Keratinocyte (primary cell): ENCODE measurements at regions not wholly inside any gene's neighbourhood (a gene's known extent, or its start where the extent isn't known, plus 50 kb on each side); places are given as distances from the start of the nearest gene placed in this dataset.

Experiments
- DNase-seq: peaks from one replicate; pipeline ENCODE4 v3.0.0-alpha.2; 2011; ENCODE audit warnings: low read depth, missing footprints, low spot score
- FAIRE-seq: peaks from 2 replicates; lab custom pipeline; 2011; peaks lifted over from hg19 to GRCh38; lab: Jason Lieb, UNC
- H2AFZ ChIP-seq: 2 replicates; pipeline ENCODE4 v1.6.0; 2012; ENCODE audit warnings: low read length, control low read depth, inconsistent platforms; ENCODE audit not compliant: control insufficient read depth
- H3K27ac ChIP-seq: 2 replicates; pipeline ENCODE4 v1.5.1; 2011; ENCODE audit warnings: low read length; ENCODE audit not compliant: control insufficient read depth, insufficient read depth
- H3K27me3 ChIP-seq: 3 replicates; pipeline ENCODE4 v1.6.0; 2011; ENCODE audit warnings: low read length; ENCODE audit not compliant: control insufficient read depth, insufficient read depth; ENCODE audit errors: extremely low read depth
- H3K36me3 ChIP-seq, 2 experiments: 2 replicates in 1 of 2; 3 replicates in 1 of 2; pipeline ENCODE4 v1.5.1; 2011; ENCODE audit warnings: low read length in 2 of 2, mild to moderate bottlenecking in 1 of 2; ENCODE audit not compliant: control insufficient read depth in 2 of 2, insufficient read depth in 2 of 2; ENCODE audit errors: extremely low read depth in 1 of 2
- H3K4me1 ChIP-seq: 3 replicates; pipeline ENCODE4 v1.5.1; 2011; ENCODE audit warnings: low read length; ENCODE audit not compliant: control insufficient read depth, insufficient read depth; ENCODE audit errors: extremely low read depth
- H3K4me2 ChIP-seq: 3 replicates; pipeline ENCODE4 v1.6.0; 2011; ENCODE audit warnings: low read depth, low read length; ENCODE audit not compliant: control insufficient read depth, insufficient read depth; ENCODE audit errors: extremely low read depth
- H3K4me3 ChIP-seq, 3 experiments: fragments of 200-600 bp in 1 of 3; sonication (generic) in 1 of 3; 2 replicates in 2 of 3; 3 replicates in 1 of 3; pipeline ENCODE4 v1.5.1; 2011 to 2016; ENCODE audit warnings: low read length in 3 of 3, mild to moderate bottlenecking in 3 of 3, control low read depth in 2 of 3, inconsistent platforms in 1 of 3, low read depth in 1 of 3, mixed read lengths in 1 of 3, mixed run types in 1 of 3, moderate library complexity in 1 of 3; ENCODE audit not compliant: control insufficient read depth in 2 of 3, insufficient read depth in 2 of 3; ENCODE audit errors: extremely low read depth in 1 of 3
- H3K79me2 ChIP-seq: 2 replicates; pipeline ENCODE4 v1.6.0; 2012; ENCODE audit warnings: low read length; ENCODE audit not compliant: control insufficient read depth, insufficient read depth
- H3K9ac ChIP-seq: 3 replicates; pipeline ENCODE4 v1.6.0; 2011; ENCODE audit warnings: low read length; ENCODE audit not compliant: control insufficient read depth, insufficient read depth; ENCODE audit errors: extremely low read depth
- H3K9me1 ChIP-seq: 3 replicates; pipeline ENCODE4 v1.6.0; 2011; ENCODE audit warnings: low read length; ENCODE audit not compliant: control insufficient read depth, insufficient read depth; ENCODE audit errors: extremely low read depth
- H3K9me3 ChIP-seq: 2 replicates; pipeline ENCODE4 v1.5.1; 2012; ENCODE audit warnings: low read depth, low read length; ENCODE audit not compliant: control insufficient read depth
- H4K20me1 ChIP-seq: 3 replicates; pipeline ENCODE4 v1.6.0; 2011; ENCODE audit warnings: low read length; ENCODE audit not compliant: control insufficient read depth, insufficient read depth; ENCODE audit errors: extremely low read depth
- EZH2 ChIP-seq: IDR thresholded peaks from one replicate; pipeline ENCODE4 v1.6.1; 2012; ENCODE audit warnings: inconsistent platforms, mild to moderate bottlenecking, low read length, moderate library complexity
- dilution Hi-C: fragments of 300-500 bp; cut with MboI; formaldehyde crosslinking; loops from one replicate; pipeline ENCODE4 v1.7.0; 2020; ENCODE audit warnings: low sequenced_read_pairs; ENCODE audit not compliant: extremely low pct_ligation_motif_present
- TF ChIP-seq, protein P1 (sequence below), 3 experiments: IDR thresholded peaks in 1 of 3; conservative IDR thresholded peaks in 1 of 3; optimal IDR thresholded peaks in 1 of 3; 2 replicates in 2 of 3; 3 replicates in 1 of 3; pipeline versions ENCODE3 to v1.5.1; 2011; ENCODE audit warnings: low read length in 3 of 3, mild to moderate bottlenecking in 3 of 3, moderate library complexity in 2 of 3, control low read depth in 1 of 3, inconsistent platforms in 1 of 3; ENCODE audit not compliant: insufficient read depth in 2 of 3; ENCODE audit errors: extremely low read depth in 1 of 3

DNA sequence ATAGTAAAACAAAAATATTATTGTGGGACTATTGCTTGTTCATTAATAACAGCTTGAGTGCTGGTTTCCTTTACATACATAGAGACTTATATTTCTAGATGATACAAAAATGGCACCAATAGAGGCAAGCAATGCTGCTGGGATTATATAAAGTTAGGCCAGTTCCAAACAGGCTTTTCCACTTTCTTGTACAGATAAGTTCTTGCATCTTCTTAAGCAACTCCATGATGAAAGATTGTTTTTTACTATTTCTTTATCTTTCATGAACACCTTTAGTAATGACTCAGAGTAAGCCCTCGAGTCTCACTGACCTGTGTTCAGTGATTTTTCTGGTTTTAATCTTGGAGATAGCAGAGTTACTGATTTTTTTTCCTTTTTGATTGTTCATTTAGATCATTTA is 324.4 kb downstream of the PRR16 start:
- DNase-seq: no peak
- dilution Hi-C loops: no loop called here
- H3K4me1 ChIP-seq: no peaks in the 10 kb centered on the region
- no peak for FAIRE-seq
- H4K20me1 ChIP-seq: no peaks in the 10 kb centered on the region
- no peak overlapping the region for H2AFZ ChIP-seq
- H3K36me3 ChIP-seq: no peaks in the 10 kb centered on the region
- H3K79me2 ChIP-seq: no peaks in the 10 kb centered on the region
- no peaks in the 10 kb centered on the region for H3K27me3 ChIP-seq
- no peaks in the 10 kb centered on the region for H3K9me3 ChIP-seq
- H3K4me3 ChIP-seq: no peak overlapping the region
- no peak overlapping the region for H3K9ac ChIP-seq
- TF ChIP-seq, protein P1, sequence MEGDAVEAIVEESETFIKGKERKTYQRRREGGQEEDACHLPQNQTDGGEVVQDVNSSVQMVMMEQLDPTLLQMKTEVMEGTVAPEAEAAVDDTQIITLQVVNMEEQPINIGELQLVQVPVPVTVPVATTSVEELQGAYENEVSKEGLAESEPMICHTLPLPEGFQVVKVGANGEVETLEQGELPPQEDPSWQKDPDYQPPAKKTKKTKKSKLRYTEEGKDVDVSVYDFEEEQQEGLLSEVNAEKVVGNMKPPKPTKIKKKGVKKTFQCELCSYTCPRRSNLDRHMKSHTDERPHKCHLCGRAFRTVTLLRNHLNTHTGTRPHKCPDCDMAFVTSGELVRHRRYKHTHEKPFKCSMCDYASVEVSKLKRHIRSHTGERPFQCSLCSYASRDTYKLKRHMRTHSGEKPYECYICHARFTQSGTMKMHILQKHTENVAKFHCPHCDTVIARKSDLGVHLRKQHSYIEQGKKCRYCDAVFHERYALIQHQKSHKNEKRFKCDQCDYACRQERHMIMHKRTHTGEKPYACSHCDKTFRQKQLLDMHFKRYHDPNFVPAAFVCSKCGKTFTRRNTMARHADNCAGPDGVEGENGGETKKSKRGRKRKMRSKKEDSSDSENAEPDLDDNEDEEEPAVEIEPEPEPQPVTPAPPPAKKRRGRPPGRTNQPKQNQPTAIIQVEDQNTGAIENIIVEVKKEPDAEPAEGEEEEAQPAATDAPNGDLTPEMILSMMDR (optimal IDR thresholded peaks at IDR 0.05 in 1 of 3, IDR thresholded peaks at IDR 0.05 in 1 of 3, conservative IDR thresholded peaks at IDR 0.05 in 1 of 3; ENCODE audit: extremely low read depth in 1 of 3, insufficient read depth in 2 of 3, low read length in 3 of 3): no peak
- TF ChIP-seq EZH2: no peak
- H3K4me2 ChIP-seq: no peak overlapping the region
- H3K9me1 ChIP-seq: no peaks in the 10 kb centered on the region
- H3K27ac ChIP-seq: no peak overlapping the region

DNA sequence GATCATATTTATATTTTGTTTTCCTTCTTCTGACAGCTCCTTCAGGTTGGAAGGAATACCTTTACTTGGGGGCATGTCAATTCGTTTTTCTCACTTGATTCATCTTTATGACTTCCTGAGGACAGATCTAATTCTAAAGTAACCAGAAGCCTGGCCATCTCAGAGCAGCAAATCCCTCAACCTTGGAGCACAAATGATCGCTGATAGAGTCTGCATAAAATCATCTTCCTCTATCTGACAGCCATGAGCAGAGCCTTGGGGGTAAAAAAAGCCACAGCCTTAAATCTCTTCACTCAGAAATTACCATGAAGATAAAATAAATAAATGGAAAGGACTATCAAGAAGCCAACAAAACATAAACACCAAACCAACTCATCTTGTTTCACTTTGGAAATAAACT is 325.8 kb downstream of the PRR16 start:
- Histone ChIP-seq H3K36me3 (no peaks in the 10 kb centered on the region), H3K9me3 (no peaks in the 10 kb centered on the region), H3K9me1 (no peaks in the 10 kb centered on the region), H4K20me1 (no peaks in the 10 kb centered on the region), H3K9ac (no peak overlapping the region), H3K4me3 (no peak overlapping the region), H2AFZ (no peak overlapping the region), H3K4me1 (no peaks in the 10 kb centered on the region), H3K27me3 (no peaks in the 10 kb centered on the region), H3K27ac (no peak overlapping the region), H3K79me2 (no peaks in the 10 kb centered on the region), H3K4me2 (no peak overlapping the region)
- no peak for DNase-seq
- TF ChIP-seq, protein P1 (optimal IDR thresholded peaks at IDR 0.05 in 1 of 3, IDR thresholded peaks at IDR 0.05 in 1 of 3, conservative IDR thresholded peaks at IDR 0.05 in 1 of 3; ENCODE audit: extremely low read depth in 1 of 3, insufficient read depth in 2 of 3, low read length in 3 of 3): no peak
- TF ChIP-seq EZH2: no peak
- no peak for FAIRE-seq
- dilution Hi-C loops: no loop called here
